ENCODE measurements at regions not wholly inside any gene's neighbourhood (a gene's known extent, or its start where the extent isn't known, plus 50 kb on each side); places are given as distances from the start of the nearest gene placed in this dataset.

GRCh38 chr4:85132117-85132516, 165.6 kb upstream of the WDFY3 start:
- TF ChIP-seq CTCF (IDR thresholded peaks at IDR 0.05) (no peak), ZFX (IDR thresholded peaks at IDR 0.05; ENCODE audit: borderline replicate concordance) (no peak)

Data from 22Rv1 (cell line).